Right lobe of liver (tissue), 4 donors: ENCODE measurements at regions not wholly inside any gene's neighbourhood (a gene's known extent, or its start where the extent isn't known, plus 50 kb on each side); places are given as distances from the start of the nearest gene placed in this dataset.

ENCODE experiments used
- POLR2A ChIP-seq: fragments of 450-650 bp; IDR thresholded peaks from one replicate; pipeline ENCODE4 v1.6.1; 2017; ENCODE audit warnings: antibody characterized with exemption, mild to moderate bottlenecking
- TF ChIP-seq, protein P1 (sequence below), 4 donors: fragments of 200-600 bp in 3 of 4; fragments of 450-650 bp in 1 of 4; IDR thresholded peaks; one replicate each; pipeline versions ENCODE4 v1.5.1 to v1.8.0; 2016 to 2022; ENCODE audit warnings: antibody characterized with exemption in 4 of 4, mild to moderate bottlenecking in 2 of 4
- donor health status: DM: no; HTN: no; CAD: no.
- donor health status: DM: no; HTN: no; CAD: no.
- donor health status: DM: no; HTN: yes; CAD: no.

DNA sequence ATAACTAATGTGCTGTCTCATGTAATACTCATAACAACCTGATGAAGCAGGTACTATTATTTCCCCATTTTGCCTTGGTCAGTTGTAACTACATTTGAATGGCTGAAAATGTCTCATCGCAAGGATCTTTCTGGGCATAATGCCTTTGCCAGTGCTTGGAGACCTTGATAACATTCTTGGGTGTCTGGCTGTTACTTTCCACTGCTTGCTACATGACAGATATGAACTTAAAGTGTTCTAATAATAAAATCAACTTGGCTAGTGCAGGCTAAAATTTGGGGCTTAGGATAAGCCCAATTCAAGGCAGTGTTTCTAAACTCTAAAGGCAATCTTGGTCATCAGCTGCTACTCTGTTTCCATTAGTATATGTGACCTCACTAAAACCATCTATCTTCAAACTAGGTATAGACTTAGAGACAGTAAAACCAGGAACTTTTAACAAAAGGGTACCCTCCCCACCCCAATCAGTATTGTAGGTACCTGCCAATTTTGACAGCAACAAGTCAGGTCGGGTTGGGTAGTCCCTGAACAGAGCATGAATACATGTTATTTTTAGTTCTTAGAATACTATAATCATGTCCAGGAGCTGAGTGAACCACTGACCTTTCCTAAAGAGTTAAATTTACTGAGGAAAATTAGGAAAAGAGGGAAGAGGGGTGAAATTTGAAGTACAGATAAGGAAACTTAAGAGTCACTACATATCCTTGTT lies 68.2 kb upstream of the AHR start:
- TF ChIP-seq, protein P1, sequence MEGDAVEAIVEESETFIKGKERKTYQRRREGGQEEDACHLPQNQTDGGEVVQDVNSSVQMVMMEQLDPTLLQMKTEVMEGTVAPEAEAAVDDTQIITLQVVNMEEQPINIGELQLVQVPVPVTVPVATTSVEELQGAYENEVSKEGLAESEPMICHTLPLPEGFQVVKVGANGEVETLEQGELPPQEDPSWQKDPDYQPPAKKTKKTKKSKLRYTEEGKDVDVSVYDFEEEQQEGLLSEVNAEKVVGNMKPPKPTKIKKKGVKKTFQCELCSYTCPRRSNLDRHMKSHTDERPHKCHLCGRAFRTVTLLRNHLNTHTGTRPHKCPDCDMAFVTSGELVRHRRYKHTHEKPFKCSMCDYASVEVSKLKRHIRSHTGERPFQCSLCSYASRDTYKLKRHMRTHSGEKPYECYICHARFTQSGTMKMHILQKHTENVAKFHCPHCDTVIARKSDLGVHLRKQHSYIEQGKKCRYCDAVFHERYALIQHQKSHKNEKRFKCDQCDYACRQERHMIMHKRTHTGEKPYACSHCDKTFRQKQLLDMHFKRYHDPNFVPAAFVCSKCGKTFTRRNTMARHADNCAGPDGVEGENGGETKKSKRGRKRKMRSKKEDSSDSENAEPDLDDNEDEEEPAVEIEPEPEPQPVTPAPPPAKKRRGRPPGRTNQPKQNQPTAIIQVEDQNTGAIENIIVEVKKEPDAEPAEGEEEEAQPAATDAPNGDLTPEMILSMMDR (IDR thresholded peaks at IDR 0.05), result no peak
- no peak for TF ChIP-seq POLR2A
